Stimulated activated naive CD4-positive, alpha-beta T cell treated with Interleukin-2 at 50 U/mL for 16 hours (primary cell): ENCODE measurements at regions not wholly inside any gene's neighbourhood (a gene's known extent, or its start where the extent isn't known, plus 50 kb on each side); places are given as distances from the start of the nearest gene placed in this dataset.
"Not testable (repeated sequence)": the region's sequence is repeated elsewhere in the genome, so short reads cannot be mapped to it uniquely, and the experiment has no call there.

Source experiments
- DNase-seq: peaks from one replicate; lab custom pipeline; 2025; lab: John Stamatoyannopoulos, UW

DNA sequence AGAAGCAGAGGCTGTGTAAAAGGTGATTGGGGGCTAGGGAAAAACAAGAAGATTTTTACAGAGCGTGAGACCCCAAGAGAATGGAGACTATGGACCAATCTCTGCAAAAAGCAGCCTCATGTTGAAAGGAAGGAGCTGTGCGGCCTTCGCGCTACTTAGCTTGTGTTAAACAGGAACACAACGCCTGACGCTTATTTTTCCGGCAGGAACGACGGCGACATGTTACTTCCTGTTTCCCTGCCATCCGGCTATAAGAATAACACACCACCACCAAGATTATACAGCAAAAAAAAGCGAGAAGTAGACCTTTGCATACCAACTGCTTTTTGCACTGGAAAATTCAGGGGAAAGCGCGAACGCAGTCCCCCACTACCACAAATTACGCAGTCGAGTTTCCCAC is 272.7 kb downstream of the FAM72C start:
- DNase-seq, result no peak

DNA sequence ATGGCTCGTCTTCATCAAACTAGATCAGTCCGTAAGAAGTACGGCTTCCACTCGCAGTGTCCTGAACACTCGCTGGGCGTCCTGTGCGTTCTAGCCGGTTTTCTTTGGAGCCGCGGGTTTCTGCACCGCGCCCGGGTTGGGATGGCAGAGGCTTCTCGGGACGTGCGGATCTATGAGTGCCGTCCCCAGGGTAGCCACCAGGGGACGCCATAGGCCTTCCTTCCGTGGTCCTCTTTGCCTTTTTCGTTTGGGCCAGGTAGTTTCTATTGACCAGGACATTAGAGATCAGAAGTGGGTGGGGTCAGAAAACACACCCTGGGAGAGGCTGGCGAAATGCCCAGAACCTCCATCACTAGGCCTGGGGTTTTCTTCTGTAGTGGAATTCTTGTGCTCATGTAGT is 273.8 kb downstream of the FAM72C start:
- no peak for DNase-seq

DNA sequence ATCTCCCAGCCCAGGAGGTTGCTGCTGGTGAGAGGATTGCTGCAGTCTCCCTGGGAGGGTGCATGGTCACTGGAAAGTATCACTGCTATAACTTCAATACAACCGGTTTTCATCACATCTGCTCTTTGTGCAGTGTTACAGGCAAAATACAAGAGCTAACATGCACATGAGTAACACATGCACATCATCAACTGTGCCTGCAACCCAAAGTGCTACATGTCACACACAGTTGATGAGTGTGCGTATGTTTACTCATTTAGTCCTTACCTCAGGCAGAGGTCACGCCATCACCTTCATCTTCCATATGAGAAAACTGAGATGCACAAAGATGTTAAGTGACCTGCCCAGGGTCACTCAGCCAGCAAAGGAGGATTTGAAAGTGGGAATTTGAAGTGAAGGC is 277.7 kb downstream of the FAM72C start:
- DNase-seq, result no peak

DNA sequence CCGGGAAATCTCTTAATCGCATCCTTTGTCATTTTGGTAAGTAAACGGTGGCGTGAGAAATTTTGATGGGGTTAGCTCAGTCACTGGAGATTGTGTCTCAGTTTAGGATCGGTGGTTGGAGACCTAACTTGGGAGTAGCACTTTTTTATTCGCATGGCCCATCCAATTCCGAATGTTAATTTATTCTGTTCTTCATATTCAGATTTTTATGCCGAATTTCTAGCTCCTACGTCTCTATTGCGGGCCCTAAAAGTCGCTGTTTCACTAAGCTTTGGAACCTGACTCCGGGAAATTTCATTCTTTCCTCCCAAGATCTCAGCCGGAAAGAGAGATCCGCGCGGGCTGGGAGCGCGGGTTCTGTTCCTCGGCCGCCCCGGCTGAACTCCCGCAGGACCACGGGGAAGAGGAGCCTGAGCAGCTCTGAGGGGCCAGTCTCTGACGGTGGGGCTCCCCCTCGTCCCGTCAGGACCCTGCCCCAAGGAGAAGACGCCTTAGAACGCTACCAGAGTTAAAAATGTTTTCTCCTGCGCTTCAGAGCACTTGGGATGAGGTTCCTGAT is 279.7 kb downstream of the FAM72C start:
- DNase-seq, result no peak

DNA sequence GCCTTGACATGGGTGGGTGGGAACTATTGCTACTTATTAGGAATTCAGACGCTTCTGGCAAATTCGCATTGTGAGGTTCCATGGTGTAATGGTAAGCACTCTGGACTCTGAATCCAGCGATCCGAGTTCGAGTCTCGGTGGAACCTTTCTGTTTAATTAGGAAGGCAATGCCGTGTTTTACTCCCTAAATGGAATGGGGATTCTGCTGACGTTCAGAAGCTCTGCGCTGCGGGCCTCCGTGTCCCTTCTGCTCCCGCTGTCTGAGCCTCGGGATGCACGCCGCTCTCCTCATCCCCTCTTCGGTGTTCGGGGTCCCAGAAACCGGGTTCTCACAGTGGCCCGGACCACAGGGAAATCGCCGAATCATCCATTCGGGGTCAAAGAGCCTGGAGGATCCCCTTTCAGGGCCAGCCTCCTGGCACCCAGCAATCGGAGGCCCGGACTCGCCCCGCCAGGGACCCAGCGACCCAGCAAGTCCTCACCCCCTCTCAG is 280.3 kb downstream of the FAM72C start:
- no peak for DNase-seq

DNA sequence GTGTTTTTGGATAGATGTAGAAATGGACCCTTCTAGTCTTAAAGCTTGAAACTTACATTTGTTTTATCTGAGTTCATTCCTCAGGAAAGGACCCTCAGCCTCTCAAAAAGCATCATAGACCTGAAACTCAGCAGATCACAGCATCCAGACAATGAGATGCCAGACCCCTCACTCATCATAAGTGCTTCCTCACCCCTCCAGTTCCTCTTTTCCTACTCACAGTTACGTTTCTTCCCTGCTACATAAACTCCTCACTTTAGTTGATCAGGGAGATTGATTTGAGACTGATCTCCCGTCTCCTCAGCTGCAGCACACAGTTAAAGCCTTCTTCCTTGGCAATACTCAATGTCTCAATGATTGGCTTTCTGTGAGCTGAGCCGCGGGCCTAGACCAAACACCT is 282.0 kb downstream of the FAM72C start:
- DNase-seq, result no peak

DNA sequence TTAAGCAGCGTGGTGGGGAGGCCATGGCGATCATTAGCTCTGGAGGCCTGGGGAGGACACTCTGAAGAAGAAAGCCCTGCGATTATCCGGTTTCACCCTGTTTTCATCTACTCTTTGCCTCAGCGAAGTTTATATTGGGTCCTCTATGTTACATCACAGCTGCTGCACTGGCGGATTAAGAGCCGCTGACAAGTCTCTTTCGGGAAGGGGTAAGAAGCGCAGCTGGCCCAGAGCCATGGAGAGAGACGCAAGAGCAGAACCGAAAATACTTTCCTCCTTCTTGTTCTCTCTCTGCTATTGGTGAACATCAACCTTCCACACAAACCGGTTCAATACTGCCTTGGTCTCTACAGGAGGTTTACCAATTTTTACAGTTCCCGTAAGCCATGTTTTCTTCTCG is 291.5 kb downstream of the FAM72C start:
- DNase-seq, result no peak

DNA sequence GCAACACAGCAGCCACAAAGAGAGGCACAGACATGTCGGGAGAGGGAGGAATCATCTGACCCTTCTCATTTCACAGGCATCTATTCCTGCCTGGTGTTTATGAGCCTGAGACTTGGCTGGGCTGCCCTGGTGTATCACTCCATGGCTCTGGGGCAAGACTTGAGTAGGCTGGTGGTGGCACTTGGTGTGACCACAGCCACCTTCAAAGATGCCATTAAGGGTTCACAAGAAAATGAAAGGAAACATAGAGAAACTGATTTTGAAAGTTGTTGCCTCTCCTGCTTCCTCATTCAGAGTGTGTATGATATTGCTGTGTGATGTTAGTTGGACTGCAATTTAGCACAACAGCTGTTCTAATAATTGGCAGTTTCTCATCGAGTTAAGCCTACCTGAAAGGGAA is 298.8 kb downstream of the FAM72C start:
- no peak for DNase-seq

DNA sequence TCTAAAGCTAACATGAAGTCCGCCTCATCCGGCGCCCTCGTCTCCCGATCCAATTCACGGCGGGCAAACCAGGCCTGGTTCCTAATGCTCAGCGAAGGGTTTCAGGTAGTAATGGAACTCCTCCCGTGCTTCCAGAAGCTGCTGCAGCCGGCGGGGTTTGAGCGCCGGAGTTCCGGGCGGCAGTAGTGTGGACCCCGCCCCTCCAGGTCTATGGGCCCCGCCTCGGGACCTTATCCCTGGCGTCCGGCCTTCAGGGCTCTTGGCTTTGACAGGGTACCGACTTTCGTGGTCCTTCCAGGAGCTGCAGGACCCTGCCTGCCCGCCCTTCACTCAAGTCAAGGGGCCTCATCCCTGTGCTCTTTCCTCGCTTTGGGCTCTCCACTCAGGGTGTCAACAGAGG is 304.1 kb downstream of the FAM72C start:
- no peak for DNase-seq

DNA sequence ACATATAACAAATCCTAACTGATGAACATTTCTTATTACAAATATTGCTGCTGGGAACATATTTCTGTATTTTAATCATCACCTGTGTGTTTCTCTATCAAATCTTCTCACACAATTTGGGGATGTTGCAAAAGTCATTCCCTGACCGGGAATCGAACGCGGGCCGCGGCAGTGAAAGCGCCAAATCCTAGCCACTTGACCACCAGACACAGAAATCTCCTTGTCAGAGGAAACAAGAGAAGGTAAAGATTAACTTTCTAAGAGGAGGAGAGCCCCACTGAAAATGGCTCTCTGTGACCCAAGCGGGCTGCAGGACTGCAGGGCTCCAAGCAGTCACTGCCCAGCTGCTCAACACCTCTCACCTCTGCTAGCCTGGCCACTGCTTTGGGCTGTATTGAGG is 304.9 kb downstream of the FAM72C start:
- DNase-seq, result no peak

DNA sequence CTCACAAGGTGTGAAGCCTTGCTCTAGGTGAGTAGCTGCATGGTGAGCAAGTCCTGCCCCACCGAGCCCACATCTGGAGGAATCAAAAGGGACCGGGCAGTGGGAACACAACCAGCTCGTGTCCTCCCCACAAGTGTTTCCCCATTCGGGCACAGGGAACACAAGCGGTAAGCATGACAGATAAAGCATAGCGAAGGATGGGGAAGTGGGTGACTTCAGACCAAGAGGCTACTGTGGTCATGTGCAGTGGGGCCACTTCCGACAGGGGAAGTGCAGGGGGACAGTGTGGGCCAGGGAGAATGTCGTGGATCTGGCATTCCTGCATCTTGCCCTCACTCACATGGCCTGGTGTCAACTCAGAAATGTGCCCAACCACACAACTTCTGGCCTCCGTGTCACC is 306.2 kb downstream of the FAM72C start:
- no peak for DNase-seq

DNA sequence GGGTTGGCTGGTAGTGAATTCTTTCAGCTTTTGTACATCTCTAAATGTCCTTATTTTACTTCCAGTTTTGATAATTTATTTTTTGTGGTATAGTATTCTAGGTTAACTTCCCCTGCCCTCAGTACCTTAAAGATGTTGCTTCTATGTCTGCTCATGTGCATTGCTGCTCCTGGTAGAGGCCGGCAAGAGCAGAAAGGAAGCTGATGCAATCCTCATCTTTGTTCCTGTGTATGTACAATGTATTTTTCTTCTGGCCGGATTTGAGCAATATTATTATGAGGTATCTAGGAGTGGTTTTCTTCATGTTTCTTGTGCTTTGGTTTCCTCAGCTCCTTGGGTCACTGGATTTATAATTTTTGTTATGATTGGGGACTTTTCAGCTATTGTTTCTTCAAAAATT is 308.7 kb downstream of the FAM72C start:
- DNase-seq, result not testable (repeated sequence)

DNA sequence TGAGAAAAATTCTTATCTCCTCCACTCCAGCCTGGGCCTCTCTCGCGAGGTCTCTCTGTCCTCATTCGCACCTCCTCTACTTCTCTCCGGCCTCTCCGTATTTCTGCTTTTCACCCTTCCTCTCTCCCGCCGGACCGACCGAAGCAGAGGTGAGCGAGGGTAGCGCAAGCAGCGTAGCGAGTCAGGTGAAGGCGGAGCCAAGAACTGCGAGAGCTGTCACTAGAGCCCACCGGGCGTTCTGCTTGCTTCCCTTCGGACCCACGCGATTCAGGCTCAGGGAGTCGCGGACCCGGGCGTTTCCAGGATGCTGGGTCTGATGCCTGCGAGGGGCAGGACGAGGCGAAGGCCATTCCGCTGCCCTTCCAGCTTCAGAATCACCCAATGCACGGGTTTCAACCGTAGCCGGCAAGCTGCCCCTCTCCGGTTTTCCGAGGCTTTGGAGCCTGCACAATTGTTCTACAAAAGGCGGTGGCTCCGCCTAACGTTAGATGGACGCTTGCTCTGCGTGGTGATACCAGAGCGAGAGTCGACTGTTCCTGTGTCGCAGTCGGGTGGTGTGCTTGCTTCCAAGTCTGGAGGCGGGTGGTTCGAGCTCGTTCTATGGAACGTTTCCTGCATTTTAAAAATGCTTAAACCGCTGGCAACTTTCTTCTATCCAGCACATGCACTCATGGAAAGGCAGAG is 310.2 kb downstream of the FAM72C start:
- DNase-seq, result no peak

DNA sequence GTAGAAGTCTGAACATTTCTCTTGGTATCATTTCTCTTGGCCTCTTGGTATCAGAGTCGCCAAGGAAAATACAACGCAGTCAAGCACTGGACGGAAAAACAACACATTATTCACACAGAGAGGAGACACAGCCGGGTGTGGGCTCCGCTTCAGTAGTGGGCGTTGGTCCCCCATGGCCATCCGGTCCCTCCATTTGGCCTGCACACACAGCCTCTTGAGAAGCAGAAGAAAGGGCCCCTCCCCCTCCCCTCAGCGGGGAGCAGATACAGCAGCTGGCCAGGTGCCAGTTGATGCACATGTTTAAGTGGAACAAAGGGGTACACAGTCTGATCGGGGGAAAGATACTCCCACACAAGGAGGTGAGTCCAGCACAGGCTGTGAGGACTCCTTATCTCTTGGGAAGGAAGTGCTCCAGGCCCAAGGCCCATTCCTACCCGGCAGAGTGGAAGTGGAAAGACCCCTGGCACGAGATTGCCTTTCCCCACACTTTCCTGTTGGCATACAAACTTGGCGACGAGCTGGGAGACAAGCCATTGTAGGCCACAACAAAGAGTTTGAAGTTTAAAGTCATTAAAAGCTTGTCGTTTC is 311.3 kb downstream of the FAM72C start:
- no peak for DNase-seq

DNA sequence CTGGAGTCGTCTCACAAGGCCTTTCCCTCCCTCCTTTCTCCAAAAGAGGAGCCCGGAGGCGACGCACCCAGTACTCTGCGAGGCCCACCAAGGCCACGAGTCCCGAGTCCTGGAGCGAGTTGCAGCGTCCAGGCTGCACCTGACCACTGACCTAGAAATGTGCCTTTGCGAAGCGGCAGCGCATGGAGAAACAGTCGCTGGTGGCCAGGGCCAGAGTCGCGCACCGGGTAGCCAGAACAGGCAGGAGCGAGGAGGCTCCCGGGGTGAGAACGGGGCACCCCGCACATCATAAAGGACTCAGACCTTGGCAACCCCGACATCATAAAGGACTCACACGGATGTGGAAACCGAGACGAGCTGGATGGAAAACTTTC is 318.4 kb downstream of the FAM72C start:
- DNase-seq, result no peak

DNA sequence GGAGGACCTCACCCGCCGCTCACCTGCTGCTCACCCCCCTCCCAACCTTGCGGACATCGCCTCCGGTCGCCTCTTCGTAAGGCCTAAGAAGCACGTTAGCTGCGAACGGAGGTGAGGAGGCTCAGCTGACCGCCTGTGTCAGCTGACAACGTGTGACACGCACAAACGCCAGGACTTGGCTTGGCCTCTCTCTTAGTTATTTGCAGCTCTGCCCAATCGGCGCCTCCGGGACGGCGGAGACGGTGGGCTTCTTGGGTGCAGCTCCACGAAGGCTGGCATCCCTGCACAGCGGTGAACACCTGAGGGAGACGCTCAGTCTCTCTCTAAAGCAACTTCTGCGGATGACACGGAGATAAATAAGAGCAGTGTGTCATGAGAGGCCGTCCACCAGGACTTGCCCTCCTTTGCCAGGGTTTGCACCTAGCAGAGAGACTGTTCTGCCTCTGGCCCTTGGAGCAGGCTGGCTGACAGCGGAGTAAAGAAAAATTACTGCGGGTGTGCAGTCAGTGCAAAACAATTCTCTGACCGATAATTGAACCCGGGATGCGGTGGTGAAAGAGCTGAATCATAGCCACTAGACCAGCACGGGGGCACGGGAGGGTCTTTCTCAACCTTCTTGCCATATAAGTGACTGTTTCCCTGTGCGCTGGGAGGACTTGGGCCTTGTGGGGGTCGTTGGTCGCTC is 318.9 kb downstream of the FAM72C start:
- no peak for DNase-seq

DNA sequence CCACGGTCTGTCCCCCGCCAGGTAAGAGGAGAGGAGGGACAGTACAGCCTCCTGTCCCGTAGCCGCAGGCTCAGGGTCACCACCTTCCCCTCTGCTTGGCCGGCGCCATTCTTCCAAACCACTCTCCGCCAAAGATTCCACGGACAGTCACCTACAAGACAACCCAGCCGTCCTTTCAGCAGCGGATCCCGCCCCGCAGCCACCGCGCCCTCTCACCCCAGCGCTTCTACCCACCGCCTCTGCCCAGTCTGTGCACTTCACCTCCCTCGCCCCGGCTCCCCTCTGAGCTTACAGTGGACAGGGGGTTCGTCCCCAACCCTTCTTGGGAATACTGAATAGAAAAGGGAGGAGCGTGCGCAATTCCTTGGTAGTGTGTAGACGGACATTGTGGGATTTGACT is 319.6 kb downstream of the FAM72C start:
- no peak for DNase-seq

DNA sequence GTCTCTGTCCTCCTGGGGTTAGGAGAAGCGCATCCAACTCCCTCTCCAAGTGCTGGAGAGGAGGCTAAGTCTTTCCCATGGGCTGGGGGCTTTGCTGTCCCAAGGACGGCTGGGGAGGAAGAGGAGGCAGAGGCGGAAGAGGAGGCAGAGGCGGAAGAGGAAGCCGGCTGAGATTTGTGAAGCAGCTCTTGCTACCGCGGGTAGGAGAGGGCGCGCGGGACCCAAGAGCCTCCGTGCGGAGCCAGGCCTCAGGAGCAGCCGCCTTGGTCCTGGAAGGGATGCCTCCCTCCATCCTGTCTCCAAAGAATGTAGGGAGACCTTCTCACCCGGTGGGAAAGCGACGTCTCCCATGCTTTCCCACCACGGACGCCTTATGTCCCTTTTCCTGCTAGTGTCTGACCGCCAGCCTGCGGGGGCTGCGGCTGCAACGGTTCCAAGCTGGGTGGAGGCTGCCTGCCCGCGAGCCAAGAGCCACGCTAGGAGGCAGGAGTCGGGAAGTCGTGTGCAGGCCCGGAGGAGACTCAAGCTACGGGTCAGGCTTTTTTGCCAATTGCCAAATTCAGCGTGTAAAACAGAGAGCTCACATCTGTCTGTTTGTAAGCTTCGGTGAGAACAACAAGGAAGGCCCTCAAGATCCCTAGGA is 320.3 kb downstream of the FAM72C start:
- no peak for DNase-seq

DNA sequence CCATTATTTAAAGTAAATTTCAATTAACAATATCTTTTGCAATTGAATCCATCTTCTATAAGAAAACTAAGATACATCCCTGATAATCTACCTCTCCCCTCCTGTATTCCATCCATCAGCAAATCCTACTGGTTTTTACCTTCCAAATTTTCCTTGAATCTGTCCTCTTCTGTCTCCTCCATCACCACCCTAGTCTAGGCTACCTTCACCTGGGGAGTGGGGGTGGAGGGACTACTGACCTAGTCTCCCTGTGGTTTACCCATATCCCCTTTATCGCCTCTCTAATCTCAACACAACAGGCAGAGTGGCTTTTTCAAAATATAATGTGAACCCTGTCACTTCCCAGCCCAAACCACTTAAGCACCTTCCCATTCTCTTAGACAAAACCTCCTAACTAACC is 327.8 kb downstream of the FAM72C start:
- not testable (repeated sequence) for DNase-seq

DNA sequence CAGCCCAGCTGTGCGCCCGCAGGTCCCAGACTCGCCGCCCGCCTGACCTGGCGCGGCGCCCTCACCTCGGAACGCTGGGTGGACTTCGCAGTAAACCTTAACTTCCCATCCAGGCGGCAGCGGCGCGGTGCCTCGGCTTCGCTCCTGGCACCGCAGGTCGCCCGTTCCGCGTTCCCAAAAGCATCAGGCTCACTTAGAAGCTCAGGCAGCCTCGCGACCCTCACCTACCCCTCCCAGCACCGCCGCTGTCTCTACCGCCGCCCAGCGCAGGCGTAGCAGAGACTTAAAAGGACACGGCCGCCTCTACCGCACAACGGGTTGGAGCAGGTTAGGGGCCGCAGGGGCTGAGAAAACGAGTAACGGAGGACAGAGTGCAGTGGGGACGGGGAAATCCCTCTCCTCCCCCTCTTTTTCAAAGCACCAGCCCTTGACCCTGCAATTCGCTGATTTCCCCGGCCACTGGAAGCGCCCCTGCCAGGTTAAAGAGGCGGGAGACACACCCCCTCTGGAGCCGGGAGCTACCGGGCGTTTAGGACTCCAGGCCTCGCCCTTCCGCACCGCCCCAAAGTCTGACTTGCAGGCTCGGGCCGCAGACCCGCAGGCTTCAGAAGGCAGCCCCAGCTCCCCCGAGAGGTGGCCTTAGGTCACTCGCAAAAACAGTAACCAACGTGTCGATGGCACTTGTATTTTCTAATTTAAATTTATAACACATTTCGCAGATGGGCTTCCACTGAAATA is 328.5 kb downstream of the FAM72C start:
- DNase-seq, result no peak

DNA sequence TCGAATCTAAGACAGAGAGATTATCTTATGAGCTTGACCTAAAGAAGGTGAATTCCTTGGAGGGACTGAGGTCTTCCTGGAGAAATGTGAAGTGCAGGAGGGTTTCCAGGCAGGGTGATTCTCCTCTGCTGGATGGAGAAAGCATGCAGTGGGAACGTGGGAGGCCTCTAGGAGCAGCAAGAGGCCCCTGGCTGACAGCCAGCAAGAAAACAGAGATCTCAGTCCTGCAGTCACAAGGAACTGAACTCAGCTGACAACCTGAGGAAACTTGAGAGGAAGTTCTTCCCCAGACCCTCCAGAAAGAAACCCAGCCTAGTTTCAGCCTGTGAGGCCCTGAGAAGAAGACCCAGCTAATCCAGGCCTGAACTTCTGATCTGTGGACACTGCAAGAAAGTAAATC is 345.9 kb downstream of the FAM72C start:
- DNase-seq, result no peak

DNA sequence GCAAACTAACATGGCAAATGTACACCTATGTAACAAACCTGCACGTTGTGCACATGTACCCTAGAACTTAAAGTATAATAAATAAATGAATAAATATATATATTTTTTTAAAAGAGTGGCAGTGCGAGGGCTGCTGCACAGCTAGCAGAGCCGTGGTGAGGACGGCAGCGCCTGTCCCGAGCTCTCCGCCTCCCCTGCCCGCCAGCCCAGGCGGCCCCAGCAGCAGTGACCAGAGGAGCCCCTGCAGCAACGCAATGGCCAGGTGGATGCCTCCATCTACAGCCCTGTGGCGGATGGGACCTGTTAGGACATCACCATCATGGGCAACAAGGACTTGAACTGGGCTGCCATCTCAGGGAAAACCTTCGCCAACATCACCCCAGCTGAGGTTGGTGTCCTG is 351.9 kb downstream of the FAM72C start:
- no peak for DNase-seq
